Testis (tissue), 2 donors: ENCODE measurements at regions not wholly inside any gene's neighbourhood (a gene's known extent, or its start where the extent isn't known, plus 50 kb on each side); places are given as distances from the start of the nearest gene placed in this dataset.
A peak's percentile ranks its signal among the peaks of the same experiment; 100 is the strongest.

Source experiments
- DNase-seq: peaks from one replicate; pipeline ENCODE4 v3.0.0-alpha.2; 2019
- H3K27ac ChIP-seq, 2 donors: fragments of 200-600 bp; sonication (generic); one replicate each; pipeline ENCODE4 v1.5.1; 2019
- H3K27me3 ChIP-seq: fragments of 200-600 bp; sonication (generic); one replicate; pipeline ENCODE4 v1.5.1; 2019
- H3K36me3 ChIP-seq: fragments of 200-600 bp; sonication (generic); one replicate; pipeline ENCODE4 v1.5.1; 2017; ENCODE audit warnings: low read depth; ENCODE audit errors: missing control alignments
- H3K4me1 ChIP-seq: fragments of 200-600 bp; sonication (generic); one replicate; pipeline ENCODE4 v1.5.1; 2019
- H3K4me3 ChIP-seq, 2 donors: fragments of 200-600 bp; sonication (generic); one replicate each; pipeline ENCODE4 v1.5.1; 2017 to 2019
- H3K9me3 ChIP-seq: fragments of 200-600 bp; sonication (generic); one replicate; pipeline ENCODE4 v1.5.1; 2017
- CTCF ChIP-seq, 3 experiments: fragments of 450-650 bp in 2 of 3; fragments of 200-600 bp in 1 of 3; sonication (generic) in 1 of 3; IDR thresholded peaks; one replicate each; pipeline ENCODE4 v1.5.1; 2016 to 2019; ENCODE audit warnings: antibody characterized with exemption in 3 of 3, mild to moderate bottlenecking in 2 of 3, moderate library complexity in 1 of 3
- POLR2A ChIP-seq: fragments of 450-650 bp; IDR thresholded peaks from one replicate; pipeline ENCODE4 v1.6.1; 2017; ENCODE audit warnings: antibody characterized with exemption, mild to moderate bottlenecking, moderate library complexity
- WGBS, 2 donors: methylation state at CpG; one replicate each; pipeline ENCODE4 v1.1.5; 2018; 5-methylcytosine and 5-hydroxymethylcytosine counted together
- intact Hi-C: fragments of 100-400 bp; cut with DNase I; formaldehyde crosslinking; loops from one replicate; pipeline ENCODE4 v1.15.1; 2023; ENCODE audit warnings: low total_unique reads

GRCh38 chr5:97420646-97421045 lies 237.6 kb upstream of the RIOK2 start:
- no peaks in the 10 kb centered on the region for H3K9me3 ChIP-seq
- no peak overlapping the region for H3K4me3 ChIP-seq
- H3K4me1 ChIP-seq = no peaks in the 10 kb centered on the region
- no peaks in the 10 kb centered on the region for H3K27me3 ChIP-seq
- no peak for DNase-seq
- intact Hi-C loops = no loop called here
- TF ChIP-seq POLR2A = no peak
- no peak for TF ChIP-seq CTCF (IDR thresholded peaks at IDR 0.05)
- H3K36me3 ChIP-seq = no peaks in the 10 kb centered on the region
- WGBS, 2 donors = 36 to 48% methylated on average over 1 of the region's 1 CpG
- no peak overlapping the region for H3K27ac ChIP-seq

- no peak for DNase-seq
- 90 to 95% methylated on average over 3 of the region's 3 CpGs for WGBS, 2 donors
- no peaks in the 10 kb centered on the region for H3K4me1 ChIP-seq
- TF ChIP-seq POLR2A (no peak), CTCF (IDR thresholded peaks at IDR 0.05) (no peak)
- intact Hi-C loops = no loop called here
- no peak overlapping the region for H3K27ac ChIP-seq
- no peaks in the 10 kb centered on the region for H3K27me3 ChIP-seq
- H3K9me3 ChIP-seq = no peaks in the 10 kb centered on the region
- H3K36me3 ChIP-seq = no peaks in the 10 kb centered on the region
- no peak overlapping the region for H3K4me3 ChIP-seq
Observed at GRCh38 chr5:97422678-97423077, 239.6 kb upstream of the RIOK2 start.

- peak; percentile 49 for DNase-seq
- 88 to 90% methylated on average over 4 of the region's 4 CpGs for WGBS, 2 donors
- Histone ChIP-seq H3K4me1 (no peaks in the 10 kb centered on the region), H3K4me3 (no peak overlapping the region), H3K27me3 (no peaks in the 10 kb centered on the region), H3K36me3 (no peaks in the 10 kb centered on the region), H3K27ac (no peak overlapping the region), H3K9me3 (no peaks in the 10 kb centered on the region)
- intact Hi-C loops = no loop called here
- TF ChIP-seq POLR2A = no peak
- no peak for TF ChIP-seq CTCF (IDR thresholded peaks at IDR 0.05)
Observed at GRCh38 chr5:97425511-97425910, 242.5 kb upstream of the RIOK2 start.

- no peak overlapping the region for H3K27ac ChIP-seq
- no peaks in the 10 kb centered on the region for H3K4me1 ChIP-seq
- H3K4me3 ChIP-seq = no peak overlapping the region
- no peaks in the 10 kb centered on the region for H3K36me3 ChIP-seq
- no peaks in the 10 kb centered on the region for H3K9me3 ChIP-seq
- intact Hi-C loops = no loop called here
- no peak for DNase-seq
- 82% methylated on average over 2 of the region's 2 CpGs for WGBS, 2 donors
- no peaks in the 10 kb centered on the region for H3K27me3 ChIP-seq
- no peak for TF ChIP-seq CTCF (IDR thresholded peaks at IDR 0.05)
- no peak for TF ChIP-seq POLR2A
Observed at GRCh38 chr5:97427235-97427634, 244.2 kb upstream of the RIOK2 start.

- Histone ChIP-seq H3K36me3 (no peaks in the 10 kb centered on the region), H3K9me3 (no peaks in the 10 kb centered on the region), H3K4me3 (no peak overlapping the region), H3K27ac (no peak overlapping the region), H3K4me1 (no peaks in the 10 kb centered on the region), H3K27me3 (no peaks in the 10 kb centered on the region)
- WGBS, 2 donors = 68 to 71% methylated on average over 4 of the region's 4 CpGs
- intact Hi-C loops = no loop called here
- no peak for TF ChIP-seq POLR2A
- TF ChIP-seq CTCF (IDR thresholded peaks at IDR 0.05) = no peak
- DNase-seq = no peak
Observed at GRCh38 chr5:97434021-97434420, 251.0 kb upstream of the RIOK2 start.
